H1 (cell line): ENCODE measurements at regions not wholly inside any gene's neighbourhood (a gene's known extent, or its start where the extent isn't known, plus 50 kb on each side); places are given as distances from the start of the nearest gene placed in this dataset.

Source experiments
- CTCF ChIP-seq, 3 experiments: IDR thresholded peaks; 1 replicate in 2 of 3; 2 replicates in 1 of 3; pipeline versions ENCODE4 v1.5.1 to v1.6.1; 2011; ENCODE audit warnings: low read length in 3 of 3, mild to moderate bottlenecking in 3 of 3, inconsistent platforms in 2 of 3, low read depth in 1 of 3, moderate library complexity in 1 of 3; ENCODE audit not compliant: insufficient read depth in 1 of 3; ENCODE audit errors: control extremely low read depth in 1 of 3
- EP300 ChIP-seq, 2 experiments: IDR thresholded peaks; 1 replicate in 1 of 2; 2 replicates in 1 of 2; pipeline ENCODE4 v1.6.1; 2011 to 2012; ENCODE audit warnings: low read depth in 2 of 2, low read length in 2 of 2, mild to moderate bottlenecking in 2 of 2, borderline replicate concordance in 1 of 2, inconsistent platforms in 1 of 2, moderate library complexity in 1 of 2
- JUND ChIP-seq: IDR thresholded peaks from 2 replicates; pipeline ENCODE4 v1.6.1; 2011; ENCODE audit warnings: mild to moderate bottlenecking, improper control_type of control experiment, low read length
- KDM1A ChIP-seq: fragments of 200-600, 300-600 bp; sonication (generic); IDR thresholded peaks from 2 replicates; pipeline ENCODE4 v1.7.1; 2016; ENCODE audit warnings: mild to moderate bottlenecking, low read length, borderline replicate concordance
- SUZ12 ChIP-seq: fragments of 200-600 bp; sonication (generic); IDR thresholded peaks from 2 replicates; pipeline ENCODE4 v1.6.1; 2012; ENCODE audit warnings: mild to moderate bottlenecking, inconsistent platforms, low read length, moderate library complexity, mixed read lengths
- TEAD4 ChIP-seq: IDR thresholded peaks from 2 replicates; pipeline ENCODE4 v1.6.1; 2012; ENCODE audit warnings: low read depth, low read length, inconsistent platforms, mixed read lengths

- no peak for TF ChIP-seq JUND
- TF ChIP-seq TEAD4: no peak
- TF ChIP-seq SUZ12: no peak
- no peak for TF ChIP-seq CTCF (IDR thresholded peaks at IDR 0.05; ENCODE audit: control extremely low read depth in 1 of 3, insufficient read depth in 1 of 3, low read depth in 1 of 3, low read length in 3 of 3)
- TF ChIP-seq KDM1A: no peak
- no peak for TF ChIP-seq EP300 (IDR thresholded peaks at IDR 0.05; ENCODE audit: borderline replicate concordance in 1 of 2, low read depth in 2 of 2, low read length in 2 of 2)
Observed at GRCh38 chr3:176431991-176432390, 765.3 kb downstream of the TBL1XR1 start.
